WTC11 (cell line): ENCODE measurements at regions not wholly inside any gene's neighbourhood (a gene's known extent, or its start where the extent isn't known, plus 50 kb on each side); places are given as distances from the start of the nearest gene placed in this dataset.

Experiments
- ATAC-seq: fragments of 200-7000 bp; cut with Tn5 transposase; 2 replicates; pipeline ENCODE4 v1.10.0; 2021; ENCODE audit warnings: mild to moderate bottlenecking, moderate library complexity
- CTCF ChIA-PET: fragments of 300-600 bp; sonication (Branson Sonifier 250); formaldehyde crosslinking; loops from one replicate; lab custom pipeline; 2021; ENCODE audit warnings: antibody characterized with exemption; lab: Charles Lee
- POLR2A ChIA-PET: fragments of 350-600 bp; sonication (Branson Sonifier 250); formaldehyde crosslinking; loops from one replicate; lab custom pipeline; 2021; ENCODE audit warnings: antibody characterized with exemption; lab: Charles Lee
- DNase-seq: peaks from one replicate; pipeline ENCODE4 v3.0.0; 2021; ENCODE audit warnings: low spot score
- H3K27ac Mint-ChIP-seq: 2 replicates; pipeline ENCODE4 v1.8.0; 2021; ENCODE audit warnings: mixed read lengths
- H3K27me3 Mint-ChIP-seq: 2 replicates; pipeline ENCODE4 v1.8.0; 2021; ENCODE audit warnings: low read depth, mild to moderate bottlenecking, moderate library complexity, mixed read lengths
- H3K36me3 Mint-ChIP-seq: 2 replicates; pipeline ENCODE4 v1.8.0; 2021; ENCODE audit warnings: mixed read lengths
- H3K4me1 Mint-ChIP-seq: 2 replicates; pipeline ENCODE4 v1.8.0; 2022; ENCODE audit warnings: mixed read lengths
- H3K4me3 Mint-ChIP-seq: 2 replicates; pipeline ENCODE4 v1.8.0; 2021; ENCODE audit warnings: mild to moderate bottlenecking, moderate library complexity, mixed read lengths
- H3K9me3 Mint-ChIP-seq: 2 replicates; pipeline ENCODE4 v1.8.0; 2021; ENCODE audit warnings: mixed read lengths
- ATF3 ChIP-seq: sonication (generic); formaldehyde crosslinking; conservative IDR thresholded peaks from 2 replicates; pipeline ENCODE4 v1.8.1; 2022; ENCODE audit warnings: mild to moderate bottlenecking, missing genetic modification reagents
- CREB1 ChIP-seq: sonication (generic); formaldehyde crosslinking; IDR thresholded peaks from 2 replicates; pipeline ENCODE4 v1.8.0; 2023; ENCODE audit warnings: mild to moderate bottlenecking, missing genetic modification reagents
- ELF4 ChIP-seq: sonication (generic); formaldehyde crosslinking; IDR thresholded peaks from 2 replicates; pipeline ENCODE4 v1.8.1; 2022; ENCODE audit warnings: low read depth, mild to moderate bottlenecking, moderate library complexity, missing genetic modification reagents
- ESRRA ChIP-seq: sonication (generic); formaldehyde crosslinking; IDR thresholded peaks from 2 replicates; pipeline ENCODE4 v1.8.1; 2022; ENCODE audit warnings: mild to moderate bottlenecking, missing genetic modification reagents, borderline replicate concordance
- FOXK1 ChIP-seq: sonication (generic); formaldehyde crosslinking; IDR thresholded peaks from 2 replicates; pipeline ENCODE4 v1.8.0; 2022; ENCODE audit warnings: mild to moderate bottlenecking, moderate library complexity, missing genetic modification reagents
- GABPB1 ChIP-seq: sonication (generic); formaldehyde crosslinking; IDR thresholded peaks from 2 replicates; pipeline ENCODE4 v1.8.1; 2023; ENCODE audit warnings: mild to moderate bottlenecking, missing genetic modification reagents
- GTF2I ChIP-seq: fragments of 250-450 bp; sonication (Bioruptor Pico); conservative IDR thresholded peaks from 2 replicates; pipeline ENCODE4 v1.4.0; 2021; ENCODE audit warnings: mild to moderate bottlenecking
- HMGA2 ChIP-seq: fragments of 250-450 bp; sonication (Bioruptor Pico); IDR thresholded peaks from 2 replicates; pipeline ENCODE4 v1.4.0; 2021; ENCODE audit warnings: mild to moderate bottlenecking, moderate library complexity
- JAZF1 ChIP-seq: fragments of 250-450 bp; sonication (Bioruptor Pico); IDR thresholded peaks from 2 replicates; pipeline ENCODE4 v1.9.0; 2021; ENCODE audit warnings: moderate library complexity, mild to moderate bottlenecking, inconsistent platforms
- KAT7 ChIP-seq: sonication (generic); formaldehyde crosslinking; IDR thresholded peaks from 2 replicates; pipeline ENCODE4 v1.8.1; 2023; ENCODE audit warnings: missing genetic modification reagents, mild to moderate bottlenecking, borderline replicate concordance
- NFYB ChIP-seq: sonication (generic); formaldehyde crosslinking; conservative IDR thresholded peaks from 2 replicates; pipeline ENCODE4 v1.8.0; 2022; ENCODE audit warnings: low read depth, missing genetic modification reagents
- PRDM15 ChIP-seq: sonication (generic); formaldehyde crosslinking; IDR thresholded peaks from 2 replicates; pipeline ENCODE4 v1.8.0; 2022; ENCODE audit warnings: missing genetic modification reagents
- PRRX2 ChIP-seq: fragments of 250-450 bp; sonication (Bioruptor Pico); IDR thresholded peaks from 2 replicates; pipeline ENCODE4 v1.8.0; 2021; ENCODE audit warnings: mild to moderate bottlenecking
- SP1 ChIP-seq: sonication (generic); formaldehyde crosslinking; conservative IDR thresholded peaks from 2 replicates; pipeline ENCODE4 v1.8.1; 2022; ENCODE audit warnings: missing genetic modification reagents
- TEAD1 ChIP-seq: sonication (generic); formaldehyde crosslinking; IDR thresholded peaks from 2 replicates; pipeline ENCODE4 v1.8.0; 2022; ENCODE audit warnings: mild to moderate bottlenecking, missing genetic modification reagents
- ZBTB21 ChIP-seq: sonication (generic); formaldehyde crosslinking; IDR thresholded peaks from 2 replicates; pipeline ENCODE4 v1.8.1; 2023; ENCODE audit warnings: mild to moderate bottlenecking, missing genetic modification reagents, borderline replicate concordance
- ZNF121 ChIP-seq: sonication (generic); formaldehyde crosslinking; IDR thresholded peaks from 2 replicates; pipeline ENCODE4 v1.8.0; 2023; ENCODE audit warnings: missing genetic modification reagents
- ZNF263 ChIP-seq: sonication (generic); formaldehyde crosslinking; IDR thresholded peaks from 2 replicates; pipeline ENCODE4 v1.8.1; 2022; ENCODE audit warnings: low read depth, mild to moderate bottlenecking, moderate library complexity, missing genetic modification reagents
- ZNF671 ChIP-seq: fragments of 250-450 bp; sonication (Bioruptor Pico); IDR thresholded peaks from 2 replicates; pipeline ENCODE4 v1.8.0; 2021; ENCODE audit warnings: mild to moderate bottlenecking
- TF ChIP-seq, protein P1 (sequence below): fragments of 250-450 bp; sonication (Bioruptor Pico); IDR thresholded peaks from 2 replicates; pipeline ENCODE4 v1.8.0; 2021; ENCODE audit warnings: mild to moderate bottlenecking
- TF ChIP-seq, protein P2 (sequence below): sonication (generic); formaldehyde crosslinking; IDR thresholded peaks from 2 replicates; pipeline ENCODE4 v1.8.1; 2022; ENCODE audit warnings: mild to moderate bottlenecking, missing genetic modification reagents, moderate library complexity, borderline replicate concordance
- TF ChIP-seq, protein P3 (sequence below): sonication (generic); formaldehyde crosslinking; IDR thresholded peaks from 2 replicates; pipeline ENCODE4 v1.8.0; 2022; ENCODE audit warnings: mild to moderate bottlenecking, missing genetic modification reagents
- TF ChIP-seq, protein P4 (sequence below): sonication (generic); formaldehyde crosslinking; IDR thresholded peaks from 2 replicates; pipeline ENCODE4 v1.8.1; 2022; ENCODE audit warnings: low read depth, missing genetic modification reagents, borderline replicate concordance
- TF ChIP-seq, protein P5 (sequence below): sonication (generic); formaldehyde crosslinking; IDR thresholded peaks from 2 replicates; pipeline ENCODE4 v1.8.1; 2023; ENCODE audit warnings: mild to moderate bottlenecking, missing genetic modification reagents, moderate library complexity

DNA sequence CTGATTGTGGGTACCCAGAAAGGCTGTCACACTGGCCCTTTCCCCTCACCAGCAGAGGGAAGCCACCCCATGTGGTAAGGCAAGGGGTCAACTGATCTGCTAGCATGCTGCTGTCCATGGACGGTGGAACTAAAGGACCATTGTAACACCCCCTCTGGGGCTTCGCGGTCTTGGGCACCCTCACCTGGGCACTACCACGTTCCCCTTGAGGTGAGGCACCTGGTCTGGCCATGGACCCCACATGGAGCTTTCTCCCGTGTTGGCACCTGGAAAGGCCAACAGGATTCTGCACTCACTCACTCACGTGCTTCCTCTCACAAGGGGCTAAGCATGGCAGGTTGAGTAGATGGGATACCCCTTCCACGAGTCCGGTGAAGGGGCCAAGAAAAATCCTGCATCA lies 72.0 kb upstream of the RFX3 start:
- no peak overlapping the region for H3K27ac Mint-ChIP-seq
- no peak for ATAC-seq

GRCh38 chr9:3586066-3586465 lies 60.3 kb upstream of the RFX3 start:
- H3K27me3 Mint-ChIP-seq, result no peaks in the 10 kb centered on the region
- CTCF ChIA-PET, result no interaction called here
- ATAC-seq (no peak), DNase-seq (no peak)
- peaks cover 19% of the 10 kb centered on the region for H3K36me3 Mint-ChIP-seq
- no peak overlapping the region for H3K4me3 Mint-ChIP-seq
- H3K27ac Mint-ChIP-seq, result no peak overlapping the region
- H3K4me1 Mint-ChIP-seq, result no peaks in the 10 kb centered on the region
- H3K9me3 Mint-ChIP-seq, result peaks cover 39% of the 10 kb centered on the region
- TF ChIP-seq SP1 (CRISPR knock-in tag), result no peak
- no peak for TF ChIP-seq PRDM15 (CRISPR knock-in tag)
- no peak for TF ChIP-seq TEAD1 (CRISPR knock-in tag)
- no peak for TF ChIP-seq ZNF671
- TF ChIP-seq NFYB (CRISPR knock-in tag), result no peak
- POLR2A ChIA-PET, result no interaction called here

More for the DNA sequence above, 72.0 kb upstream of the RFX3 start:
- Mint-ChIP-seq H3K4me3 (no peak overlapping the region), H3K4me1 (no peaks in the 10 kb centered on the region), H3K36me3 (no peaks in the 10 kb centered on the region), H3K27me3 (no peaks in the 10 kb centered on the region), H3K9me3 (peaks cover 5% of the 10 kb centered on the region)
- TF ChIP-seq HMGA2 (CRISPR knock-in tag) (no peak), JAZF1 (no peak), PRRX2 (no peak), ZNF263 (CRISPR knock-in tag) (no peak), ZBTB21 (CRISPR knock-in tag) (no peak), GABPB1 (CRISPR knock-in tag) (no peak), KAT7 (no peak), GTF2I (CRISPR knock-in tag) (no peak), ZNF121 (no peak), ELF4 (no peak), ESRRA (CRISPR knock-in tag) (no peak), CREB1 (CRISPR knock-in tag) (no peak)
- TF ChIP-seq, protein P1, sequence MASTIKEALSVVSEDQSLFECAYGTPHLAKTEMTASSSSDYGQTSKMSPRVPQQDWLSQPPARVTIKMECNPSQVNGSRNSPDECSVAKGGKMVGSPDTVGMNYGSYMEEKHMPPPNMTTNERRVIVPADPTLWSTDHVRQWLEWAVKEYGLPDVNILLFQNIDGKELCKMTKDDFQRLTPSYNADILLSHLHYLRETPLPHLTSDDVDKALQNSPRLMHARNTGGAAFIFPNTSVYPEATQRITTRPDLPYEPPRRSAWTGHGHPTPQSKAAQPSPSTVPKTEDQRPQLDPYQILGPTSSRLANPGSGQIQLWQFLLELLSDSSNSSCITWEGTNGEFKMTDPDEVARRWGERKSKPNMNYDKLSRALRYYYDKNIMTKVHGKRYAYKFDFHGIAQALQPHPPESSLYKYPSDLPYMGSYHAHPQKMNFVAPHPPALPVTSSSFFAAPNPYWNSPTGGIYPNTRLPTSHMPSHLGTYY (CRISPR knock-in tag), result no peak
- TF ChIP-seq, protein P2, sequence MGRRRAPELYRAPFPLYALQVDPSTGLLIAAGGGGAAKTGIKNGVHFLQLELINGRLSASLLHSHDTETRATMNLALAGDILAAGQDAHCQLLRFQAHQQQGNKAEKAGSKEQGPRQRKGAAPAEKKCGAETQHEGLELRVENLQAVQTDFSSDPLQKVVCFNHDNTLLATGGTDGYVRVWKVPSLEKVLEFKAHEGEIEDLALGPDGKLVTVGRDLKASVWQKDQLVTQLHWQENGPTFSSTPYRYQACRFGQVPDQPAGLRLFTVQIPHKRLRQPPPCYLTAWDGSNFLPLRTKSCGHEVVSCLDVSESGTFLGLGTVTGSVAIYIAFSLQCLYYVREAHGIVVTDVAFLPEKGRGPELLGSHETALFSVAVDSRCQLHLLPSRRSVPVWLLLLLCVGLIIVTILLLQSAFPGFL, result no peak
- TF ChIP-seq, protein P3, sequence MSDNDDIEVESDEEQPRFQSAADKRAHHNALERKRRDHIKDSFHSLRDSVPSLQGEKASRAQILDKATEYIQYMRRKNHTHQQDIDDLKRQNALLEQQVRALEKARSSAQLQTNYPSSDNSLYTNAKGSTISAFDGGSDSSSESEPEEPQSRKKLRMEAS, result no peak
- DNase-seq, result no peak
- CTCF ChIA-PET, result no interaction called here
- POLR2A ChIA-PET, result no interaction called here

DNA sequence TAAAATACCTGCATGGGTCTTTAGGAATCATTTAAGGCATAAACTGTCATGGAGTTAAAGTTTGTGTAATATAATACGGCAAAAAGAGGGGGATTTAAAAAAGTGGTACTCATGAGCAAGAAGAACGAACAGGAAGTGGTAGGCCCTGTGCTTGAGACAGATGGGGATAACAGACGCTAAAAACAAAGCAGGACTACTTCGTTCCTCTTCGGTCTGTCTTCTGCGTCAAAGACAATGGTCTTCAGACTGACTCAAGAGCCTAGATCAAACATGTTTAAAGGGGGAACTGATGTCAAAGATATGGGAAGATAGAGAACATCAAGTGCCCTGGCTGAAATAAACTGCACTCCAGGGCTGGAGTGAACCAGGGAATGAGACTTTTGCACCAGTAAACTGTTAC lies 59.8 kb upstream of the RFX3 start:
- H3K9me3 Mint-ChIP-seq, result peaks cover 43% of the 10 kb centered on the region
- ChIA-PET CTCF (no interaction called here), POLR2A (no interaction called here)
- no peak for TF ChIP-seq ATF3 (CRISPR knock-in tag)
- TF ChIP-seq, protein P4, sequence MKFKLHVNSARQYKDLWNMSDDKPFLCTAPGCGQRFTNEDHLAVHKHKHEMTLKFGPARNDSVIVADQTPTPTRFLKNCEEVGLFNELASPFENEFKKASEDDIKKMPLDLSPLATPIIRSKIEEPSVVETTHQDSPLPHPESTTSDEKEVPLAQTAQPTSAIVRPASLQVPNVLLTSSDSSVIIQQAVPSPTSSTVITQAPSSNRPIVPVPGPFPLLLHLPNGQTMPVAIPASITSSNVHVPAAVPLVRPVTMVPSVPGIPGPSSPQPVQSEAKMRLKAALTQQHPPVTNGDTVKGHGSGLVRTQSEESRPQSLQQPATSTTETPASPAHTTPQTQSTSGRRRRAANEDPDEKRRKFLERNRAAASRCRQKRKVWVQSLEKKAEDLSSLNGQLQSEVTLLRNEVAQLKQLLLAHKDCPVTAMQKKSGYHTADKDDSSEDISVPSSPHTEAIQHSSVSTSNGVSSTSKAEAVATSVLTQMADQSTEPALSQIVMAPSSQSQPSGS (CRISPR knock-in tag), result no peak
- TF ChIP-seq FOXK1 (CRISPR knock-in tag), result no peak
- TF ChIP-seq, protein P5, sequence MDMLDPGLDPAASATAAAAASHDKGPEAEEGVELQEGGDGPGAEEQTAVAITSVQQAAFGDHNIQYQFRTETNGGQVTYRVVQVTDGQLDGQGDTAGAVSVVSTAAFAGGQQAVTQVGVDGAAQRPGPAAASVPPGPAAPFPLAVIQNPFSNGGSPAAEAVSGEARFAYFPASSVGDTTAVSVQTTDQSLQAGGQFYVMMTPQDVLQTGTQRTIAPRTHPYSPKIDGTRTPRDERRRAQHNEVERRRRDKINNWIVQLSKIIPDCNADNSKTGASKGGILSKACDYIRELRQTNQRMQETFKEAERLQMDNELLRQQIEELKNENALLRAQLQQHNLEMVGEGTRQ (CRISPR knock-in tag), result no peak
- DNase-seq (no peak), ATAC-seq (no peak)
- no peaks in the 10 kb centered on the region for H3K4me1 Mint-ChIP-seq
- no peak overlapping the region for H3K27ac Mint-ChIP-seq
- H3K4me3 Mint-ChIP-seq, result no peak overlapping the region
- no peaks in the 10 kb centered on the region for H3K27me3 Mint-ChIP-seq
- H3K36me3 Mint-ChIP-seq, result peaks cover 23% of the 10 kb centered on the region
